ENCODE measurements at regions not wholly inside any gene's neighbourhood (a gene's known extent, or its start where the extent isn't known, plus 50 kb on each side); places are given as distances from the start of the nearest gene placed in this dataset.

DNA sequence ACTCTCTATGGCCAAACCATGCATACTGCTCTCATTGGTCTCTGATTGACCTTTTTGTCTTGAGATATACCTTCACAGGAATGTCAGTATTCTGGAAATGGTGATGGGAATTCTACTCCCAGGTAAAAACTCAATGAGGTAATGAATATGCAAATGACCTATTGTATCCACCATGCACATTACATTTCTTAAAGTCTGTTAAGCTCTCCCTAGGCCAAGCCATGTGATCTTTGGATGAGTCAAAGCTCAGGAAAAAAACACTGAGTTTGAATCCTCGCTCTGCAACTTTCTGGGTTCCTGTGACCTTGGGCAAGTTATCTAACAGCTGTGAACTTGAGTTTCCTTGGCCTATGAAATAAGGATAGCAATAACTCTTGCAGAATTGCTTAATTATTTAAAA lies 175.4 kb downstream of the PPP1R2C start:
- TF ChIP-seq, protein P1, sequence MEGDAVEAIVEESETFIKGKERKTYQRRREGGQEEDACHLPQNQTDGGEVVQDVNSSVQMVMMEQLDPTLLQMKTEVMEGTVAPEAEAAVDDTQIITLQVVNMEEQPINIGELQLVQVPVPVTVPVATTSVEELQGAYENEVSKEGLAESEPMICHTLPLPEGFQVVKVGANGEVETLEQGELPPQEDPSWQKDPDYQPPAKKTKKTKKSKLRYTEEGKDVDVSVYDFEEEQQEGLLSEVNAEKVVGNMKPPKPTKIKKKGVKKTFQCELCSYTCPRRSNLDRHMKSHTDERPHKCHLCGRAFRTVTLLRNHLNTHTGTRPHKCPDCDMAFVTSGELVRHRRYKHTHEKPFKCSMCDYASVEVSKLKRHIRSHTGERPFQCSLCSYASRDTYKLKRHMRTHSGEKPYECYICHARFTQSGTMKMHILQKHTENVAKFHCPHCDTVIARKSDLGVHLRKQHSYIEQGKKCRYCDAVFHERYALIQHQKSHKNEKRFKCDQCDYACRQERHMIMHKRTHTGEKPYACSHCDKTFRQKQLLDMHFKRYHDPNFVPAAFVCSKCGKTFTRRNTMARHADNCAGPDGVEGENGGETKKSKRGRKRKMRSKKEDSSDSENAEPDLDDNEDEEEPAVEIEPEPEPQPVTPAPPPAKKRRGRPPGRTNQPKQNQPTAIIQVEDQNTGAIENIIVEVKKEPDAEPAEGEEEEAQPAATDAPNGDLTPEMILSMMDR (IDR thresholded peaks at IDR 0.05): no peak
- TF ChIP-seq POLR2AphosphoS5 (IDR thresholded peaks at IDR 0.05) (no peak), POLR2A (IDR thresholded peaks at IDR 0.05) (no peak)
